ENCODE measurements at regions not wholly inside any gene's neighbourhood (a gene's known extent, or its start where the extent isn't known, plus 50 kb on each side); places are given as distances from the start of the nearest gene placed in this dataset.
"Not testable (repeated sequence)": the region's sequence is repeated elsewhere in the genome, so short reads cannot be mapped to it uniquely, and the experiment has no call there.

DNA sequence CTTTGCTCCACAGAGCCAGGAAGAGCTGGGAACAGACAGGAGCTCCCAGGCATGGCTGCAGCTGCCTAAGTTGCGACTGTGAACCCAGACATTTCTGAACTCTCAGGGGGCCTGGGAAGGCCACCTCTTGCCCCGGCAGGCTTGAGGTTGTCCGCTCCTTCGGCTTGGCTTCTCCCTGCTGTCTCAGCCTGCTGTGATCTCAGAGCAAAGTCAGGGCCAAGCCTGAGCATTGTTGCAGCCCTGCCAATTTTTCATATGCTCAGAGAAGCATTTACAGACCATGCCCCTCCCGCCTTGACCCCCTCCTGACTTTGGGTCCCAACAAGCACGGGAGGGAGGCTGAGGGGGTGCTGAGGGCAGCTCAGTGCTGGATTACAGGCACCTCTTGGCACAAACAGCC lies 1439.1 kb upstream of the FLRT2 start:
- no peaks in the 10 kb centered on the region for H3K27me3 ChIP-seq (replicated peaks; ENCODE audit: insufficient read depth)
- no peak for TF ChIP-seq POLR2AphosphoS5 (IDR thresholded peaks at IDR 0.05)
- TF ChIP-seq POLR2A (IDR thresholded peaks at IDR 0.05), result no peak
- TF ChIP-seq, protein P1, sequence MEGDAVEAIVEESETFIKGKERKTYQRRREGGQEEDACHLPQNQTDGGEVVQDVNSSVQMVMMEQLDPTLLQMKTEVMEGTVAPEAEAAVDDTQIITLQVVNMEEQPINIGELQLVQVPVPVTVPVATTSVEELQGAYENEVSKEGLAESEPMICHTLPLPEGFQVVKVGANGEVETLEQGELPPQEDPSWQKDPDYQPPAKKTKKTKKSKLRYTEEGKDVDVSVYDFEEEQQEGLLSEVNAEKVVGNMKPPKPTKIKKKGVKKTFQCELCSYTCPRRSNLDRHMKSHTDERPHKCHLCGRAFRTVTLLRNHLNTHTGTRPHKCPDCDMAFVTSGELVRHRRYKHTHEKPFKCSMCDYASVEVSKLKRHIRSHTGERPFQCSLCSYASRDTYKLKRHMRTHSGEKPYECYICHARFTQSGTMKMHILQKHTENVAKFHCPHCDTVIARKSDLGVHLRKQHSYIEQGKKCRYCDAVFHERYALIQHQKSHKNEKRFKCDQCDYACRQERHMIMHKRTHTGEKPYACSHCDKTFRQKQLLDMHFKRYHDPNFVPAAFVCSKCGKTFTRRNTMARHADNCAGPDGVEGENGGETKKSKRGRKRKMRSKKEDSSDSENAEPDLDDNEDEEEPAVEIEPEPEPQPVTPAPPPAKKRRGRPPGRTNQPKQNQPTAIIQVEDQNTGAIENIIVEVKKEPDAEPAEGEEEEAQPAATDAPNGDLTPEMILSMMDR (IDR thresholded peaks at IDR 0.05), result no peak
- intact Hi-C loops (cut with DNase I), result no loop called here
- no peak for DNase-seq (ENCODE audit: low spot score)
- H3K4me3 ChIP-seq, result no peak overlapping the region
- H3K27ac ChIP-seq, result no peak overlapping the region
- 70% methylated on average over 6 of the region's 6 CpGs for WGBS
- H3K9me3 ChIP-seq, result no peaks in the 10 kb centered on the region
- no peaks in the 10 kb centered on the region for H3K36me3 ChIP-seq
- H3K4me1 ChIP-seq (replicated peaks), result no peaks in the 10 kb centered on the region

DNA sequence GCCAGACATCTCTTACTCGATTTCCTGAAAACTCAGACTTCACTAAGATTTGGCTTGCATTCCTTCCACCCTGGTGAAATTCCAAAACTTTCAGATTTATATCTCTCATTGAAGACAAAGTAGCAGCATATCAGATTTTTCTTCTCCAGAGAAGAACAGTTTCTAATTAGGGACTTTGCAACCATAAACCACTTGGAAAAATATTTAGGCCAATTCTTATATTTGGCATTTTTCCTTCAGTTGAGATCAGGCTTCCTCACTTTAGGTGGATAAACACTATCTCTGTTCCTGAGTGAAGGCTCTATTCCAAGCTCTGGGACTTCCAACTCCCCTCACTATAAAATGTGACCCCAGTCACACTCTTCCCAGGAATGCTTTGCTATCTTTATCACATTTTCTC lies 1434.3 kb upstream of the FLRT2 start:
- 18% methylated on average over 1 of the region's 1 CpG for WGBS

DNA sequence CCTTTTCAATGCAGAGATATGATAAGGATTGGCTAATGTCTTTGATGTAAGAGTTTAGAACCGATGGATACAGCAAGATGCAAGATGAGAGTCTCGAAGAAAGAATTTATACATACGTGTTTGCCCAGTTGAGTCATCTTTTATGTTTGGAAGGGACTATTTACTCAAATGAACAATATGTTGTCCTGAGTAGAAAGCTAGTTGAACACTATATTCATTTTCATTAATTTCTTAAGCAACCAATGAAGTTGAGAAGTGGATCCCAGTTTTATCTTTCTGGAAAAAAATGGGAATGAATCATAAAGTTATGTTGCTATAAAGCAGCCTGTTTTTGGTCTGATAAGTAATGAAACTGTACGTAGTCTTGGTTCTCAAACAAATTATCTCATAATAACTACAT lies 1431.7 kb upstream of the FLRT2 start:
- Histone ChIP-seq H3K36me3 (no peaks in the 10 kb centered on the region), H3K27ac (no peak overlapping the region), H3K4me3 (no peak overlapping the region), H3K9me3 (no peaks in the 10 kb centered on the region), H3K27me3 (replicated peaks; ENCODE audit: insufficient read depth) (no peaks in the 10 kb centered on the region), H3K4me1 (replicated peaks) (no peaks in the 10 kb centered on the region)
- TF ChIP-seq, protein P1 (IDR thresholded peaks at IDR 0.05), result no peak
- TF ChIP-seq POLR2AphosphoS5 (IDR thresholded peaks at IDR 0.05) (no peak), POLR2A (IDR thresholded peaks at IDR 0.05) (no peak)
- 89% methylated on average over 4 of the region's 4 CpGs for WGBS
- no peak for DNase-seq (ENCODE audit: low spot score)
- intact Hi-C loops (cut with DNase I), result no loop called here

More for the DNA sequence above, 1434.3 kb upstream of the FLRT2 start:
- no peak for DNase-seq (ENCODE audit: low spot score)
- Histone ChIP-seq H3K27ac (no peak overlapping the region), H3K27me3 (replicated peaks; ENCODE audit: insufficient read depth) (no peaks in the 10 kb centered on the region), H3K9me3 (no peaks in the 10 kb centered on the region), H3K4me1 (replicated peaks) (no peaks in the 10 kb centered on the region), H3K4me3 (no peak overlapping the region), H3K36me3 (no peaks in the 10 kb centered on the region)
- TF ChIP-seq POLR2AphosphoS5 (IDR thresholded peaks at IDR 0.05) (no peak), POLR2A (IDR thresholded peaks at IDR 0.05) (no peak)
- TF ChIP-seq, protein P1 (IDR thresholded peaks at IDR 0.05), result no peak
- intact Hi-C loops (cut with DNase I), result no loop called here

DNA sequence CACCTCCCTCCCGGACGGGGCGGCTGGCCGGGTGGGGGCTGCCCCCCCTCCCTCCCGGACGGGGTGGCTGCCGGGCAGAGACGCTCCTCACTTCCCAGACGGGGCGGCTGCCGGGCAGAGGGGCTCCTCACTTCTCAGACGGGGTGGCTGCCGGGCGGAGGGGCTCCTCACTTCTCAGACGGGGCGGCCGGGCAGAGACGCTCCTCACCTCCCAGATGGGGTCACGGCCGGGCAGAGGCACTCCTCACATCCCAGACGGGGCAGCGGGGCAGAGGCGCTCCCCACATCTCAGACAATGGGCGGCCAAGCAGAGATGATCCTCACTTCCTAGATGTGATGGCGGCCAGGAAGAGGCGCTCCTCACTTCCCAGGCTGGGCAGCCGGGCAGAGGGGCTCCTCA lies 1430.4 kb upstream of the FLRT2 start:
- H3K36me3 ChIP-seq; H3K4me3 ChIP-seq; H3K27ac ChIP-seq; H3K27me3 ChIP-seq (replicated peaks; ENCODE audit: insufficient read depth); H3K4me1 ChIP-seq (replicated peaks); DNase-seq (ENCODE audit: low spot score); H3K9me3 ChIP-seq; intact Hi-C loops (cut with DNase I): not testable (repeated sequence)
- 96% methylated on average over 7 of the region's 27 CpGs for WGBS

DNA sequence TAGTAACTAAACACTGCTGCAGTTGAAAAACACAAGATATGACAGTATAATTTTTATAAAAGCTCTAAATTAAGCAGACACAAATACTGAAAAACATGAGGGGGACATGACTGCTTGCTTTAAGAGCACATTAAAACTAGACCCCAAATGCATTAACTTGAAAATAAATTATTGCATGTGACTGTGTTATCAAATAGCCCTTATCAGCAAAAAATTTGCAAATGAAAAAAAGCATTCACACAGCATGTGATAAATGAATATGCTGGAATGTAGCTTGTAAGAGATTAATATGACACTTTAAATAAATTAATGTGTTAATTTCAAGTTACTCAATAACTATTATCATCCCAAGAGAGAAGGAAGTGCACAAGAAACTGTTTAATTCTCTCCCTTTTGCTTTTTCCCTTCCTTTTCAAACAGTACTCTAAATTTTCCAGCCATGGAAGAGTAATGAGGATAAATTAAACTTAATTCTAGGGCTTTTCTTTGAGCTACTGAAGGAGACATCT lies 1422.1 kb upstream of the FLRT2 start:
- no peak for DNase-seq (ENCODE audit: low spot score)
- Histone ChIP-seq H3K36me3 (no peaks in the 10 kb centered on the region), H3K4me1 (replicated peaks) (no peaks in the 10 kb centered on the region), H3K27ac (no peak overlapping the region), H3K4me3 (no peak overlapping the region), H3K27me3 (replicated peaks; ENCODE audit: insufficient read depth) (no peaks in the 10 kb centered on the region), H3K9me3 (no peaks in the 10 kb centered on the region)
- intact Hi-C loops (cut with DNase I), result no loop called here
- TF ChIP-seq, protein P1 (IDR thresholded peaks at IDR 0.05), result no peak
- TF ChIP-seq POLR2AphosphoS5 (IDR thresholded peaks at IDR 0.05) (no peak), POLR2A (IDR thresholded peaks at IDR 0.05) (no peak)

Data from prostate gland (tissue), 2 donors.